ENCODE measurements at regions not wholly inside any gene's neighbourhood (a gene's known extent, or its start where the extent isn't known, plus 50 kb on each side); places are given as distances from the start of the nearest gene placed in this dataset.

GRCh38 chr22:34430386-34430785, 510.1 kb upstream of the LARGE1 start:
- Histone ChIP-seq H4K20me1 (ENCODE audit: low read depth, low read length) (no peaks in the 10 kb centered on the region), H3K27me3 (ENCODE audit: low read length) (no peaks in the 10 kb centered on the region), H3K79me2 (ENCODE audit: insufficient read depth, low read length) (no peaks in the 10 kb centered on the region), H3K27ac (ENCODE audit: low read depth, low read length) (no peak overlapping the region), H3K4me3 (ENCODE audit: insufficient read depth, low read length, poor library complexity, severe bottlenecking) (no peak overlapping the region), H3K9ac (ENCODE audit: low read length) (no peak overlapping the region), H3K9me3 (ENCODE audit: insufficient read depth, low read length) (0 out of 2 replicates have a peak, but pooled peaks cover 6% of the 10 kb centered on the region), H2AFZ (ENCODE audit: low read depth, low read length, severe bottlenecking) (no peak overlapping the region), H3K36me3 (ENCODE audit: low read length) (no peaks in the 10 kb centered on the region), H3F3A (ENCODE audit: insufficient read depth) (no peaks in the 10 kb centered on the region), H3K4me2 (ENCODE audit: low read depth, low read length, poor library complexity, severe bottlenecking) (no peak overlapping the region), H3K9me2 (replicated peaks; ENCODE audit: insufficient read depth, low read length) (no peaks in the 10 kb centered on the region)
- no peak for TF ChIP-seq EZH2phosphoT487 (conservative IDR thresholded peaks at IDR 0.05; ENCODE audit: low read length)
- TF ChIP-seq CTCF (IDR thresholded peaks at IDR 0.05; ENCODE audit: insufficient read depth, low read length, poor library complexity, severe bottlenecking) = no peak

- H3K36me3 ChIP-seq (ENCODE audit: low read length) = no peaks in the 10 kb centered on the region
- H3K4me3 ChIP-seq (ENCODE audit: insufficient read depth, low read length, poor library complexity, severe bottlenecking) = no peak overlapping the region
- no peak overlapping the region for H3K4me2 ChIP-seq (ENCODE audit: low read depth, low read length, poor library complexity, severe bottlenecking)
- H4K20me1 ChIP-seq (ENCODE audit: low read depth, low read length) = no peaks in the 10 kb centered on the region
- no peaks in the 10 kb centered on the region for H3K27me3 ChIP-seq (ENCODE audit: low read length)
- H3K79me2 ChIP-seq (ENCODE audit: insufficient read depth, low read length) = no peaks in the 10 kb centered on the region
- no peak overlapping the region for H3K27ac ChIP-seq (ENCODE audit: low read depth, low read length)
- no peaks in the 10 kb centered on the region for H3K9me2 ChIP-seq (replicated peaks; ENCODE audit: insufficient read depth, low read length)
- no peaks in the 10 kb centered on the region for H3F3A ChIP-seq (ENCODE audit: insufficient read depth)
- no peak overlapping the region for H3K9ac ChIP-seq (ENCODE audit: low read length)
- no peak overlapping the region for H2AFZ ChIP-seq (ENCODE audit: low read depth, low read length, severe bottlenecking)
- TF ChIP-seq EZH2phosphoT487 (conservative IDR thresholded peaks at IDR 0.05; ENCODE audit: low read length) (no peak), CTCF (IDR thresholded peaks at IDR 0.05; ENCODE audit: insufficient read depth, low read length, poor library complexity, severe bottlenecking) (no peak)
- no peaks in the 10 kb centered on the region for H3K9me3 ChIP-seq (ENCODE audit: insufficient read depth, low read length)
Measured at GRCh38 chr22:34434371-34434770, 514.1 kb upstream of the LARGE1 start.

- H3K36me3 ChIP-seq (ENCODE audit: low read length) = no peaks in the 10 kb centered on the region
- no peaks in the 10 kb centered on the region for H3F3A ChIP-seq (ENCODE audit: insufficient read depth)
- no peaks in the 10 kb centered on the region for H3K9me2 ChIP-seq (replicated peaks; ENCODE audit: insufficient read depth, low read length)
- H3K27me3 ChIP-seq (ENCODE audit: low read length) = no peaks in the 10 kb centered on the region
- H3K79me2 ChIP-seq (ENCODE audit: insufficient read depth, low read length) = no peaks in the 10 kb centered on the region
- no peak overlapping the region for H2AFZ ChIP-seq (ENCODE audit: low read depth, low read length, severe bottlenecking)
- no peak for TF ChIP-seq EZH2phosphoT487 (conservative IDR thresholded peaks at IDR 0.05; ENCODE audit: low read length)
- TF ChIP-seq CTCF (IDR thresholded peaks at IDR 0.05; ENCODE audit: insufficient read depth, low read length, poor library complexity, severe bottlenecking) = no peak
- no peak overlapping the region for H3K9ac ChIP-seq (ENCODE audit: low read length)
- no peak overlapping the region for H3K4me2 ChIP-seq (ENCODE audit: low read depth, low read length, poor library complexity, severe bottlenecking)
- H3K27ac ChIP-seq (ENCODE audit: low read depth, low read length) = no peak overlapping the region
- H3K9me3 ChIP-seq (ENCODE audit: insufficient read depth, low read length) = no peaks in the 10 kb centered on the region
- H4K20me1 ChIP-seq (ENCODE audit: low read depth, low read length) = no peaks in the 10 kb centered on the region
- H3K4me3 ChIP-seq (ENCODE audit: insufficient read depth, low read length, poor library complexity, severe bottlenecking) = no peak overlapping the region
Measured at GRCh38 chr22:34437140-34437539, 516.9 kb upstream of the LARGE1 start.

All from SU-DHL-6 (cell line).